CD14-positive monocyte (primary cell): ENCODE measurements at regions not wholly inside any gene's neighbourhood (a gene's known extent, or its start where the extent isn't known, plus 50 kb on each side); places are given as distances from the start of the nearest gene placed in this dataset.

ENCODE experiments used
- DNase-seq, 3 donors: peaks; one replicate each; pipeline ENCODE4 v3.0.0-alpha.2; 2011 to 2022
- H2AFZ ChIP-seq: 2 replicates; pipeline ENCODE4 v1.6.0; 2012; ENCODE audit warnings: mild to moderate bottlenecking, low read depth, low read length, inconsistent platforms; ENCODE audit not compliant: insufficient read depth, poor library complexity, severe bottlenecking
- H3K27ac ChIP-seq, 2 donors: 1 replicate in 1 of 2; 2 replicates in 1 of 2; pipeline ENCODE4 v1.5.1; 2012 to 2013; ENCODE audit warnings: low read length in 2 of 2, control low read depth in 1 of 2, inconsistent platforms in 1 of 2, low read depth in 1 of 2, mild to moderate bottlenecking in 1 of 2
- H3K27me3 ChIP-seq, 2 donors: one replicate each; pipeline versions ENCODE4 v1.6.0 to v1.6.1; 2011 to 2013; ENCODE audit warnings: low read length in 2 of 2; ENCODE audit not compliant: control insufficient read depth in 2 of 2, insufficient read depth in 2 of 2
- H3K36me3 ChIP-seq, 2 donors: replicated peaks in 1 of 2; 1 replicate in 1 of 2; 2 replicates in 1 of 2; pipeline versions ENCODE4 v1.5.1 to v1.6.1; 2012 to 2013; ENCODE audit warnings: low read length in 2 of 2, control low read depth in 1 of 2, inconsistent platforms in 1 of 2, mild to moderate bottlenecking in 1 of 2; ENCODE audit not compliant: insufficient read depth in 2 of 2, control insufficient read depth in 1 of 2
- H3K4me1 ChIP-seq, 2 donors: 1 replicate in 1 of 2; 2 replicates in 1 of 2; pipeline versions ENCODE4 v1.5.1 to v1.6.1; 2012 to 2013; ENCODE audit warnings: low read length in 2 of 2, control low read depth in 1 of 2, inconsistent platforms in 1 of 2, mild to moderate bottlenecking in 1 of 2, moderate library complexity in 1 of 2; ENCODE audit not compliant: insufficient read depth in 2 of 2, control insufficient read depth in 1 of 2
- H3K4me2 ChIP-seq: replicated peaks from 2 replicates; pipeline ENCODE3; 2012; ENCODE audit warnings: low read length, moderate library complexity, mild to moderate bottlenecking; ENCODE audit not compliant: poor library complexity, severe bottlenecking; ENCODE audit errors: extremely low read depth
- H3K4me3 ChIP-seq, 3 experiments: fragments of 200-600 bp in 1 of 3; sonication (generic) in 1 of 3; replicated peaks in 1 of 3; 1 replicate in 2 of 3; 2 replicates in 1 of 3; pipeline ENCODE4 v1.5.1; 2011 to 2013; ENCODE audit warnings: low read length in 3 of 3, mild to moderate bottlenecking in 3 of 3, control low read depth in 2 of 3, low read depth in 2 of 3, inconsistent platforms in 1 of 3, moderate library complexity in 1 of 3
- H3K79me2 ChIP-seq: 2 replicates; pipeline ENCODE4 v1.6.0; 2012; ENCODE audit warnings: mild to moderate bottlenecking, control low read depth, inconsistent platforms, low read length, moderate library complexity; ENCODE audit not compliant: insufficient read depth
- H3K9ac ChIP-seq: 2 replicates; pipeline ENCODE4 v1.6.0; 2017; ENCODE audit warnings: low read length, mild to moderate bottlenecking; ENCODE audit not compliant: insufficient read depth, poor library complexity, severe bottlenecking
- H3K9me3 ChIP-seq, 2 donors: replicated peaks in 1 of 2; 1 replicate in 1 of 2; 2 replicates in 1 of 2; pipeline versions ENCODE4 v1.5.1 to v1.6.1; 2012 to 2013; ENCODE audit warnings: low read length in 2 of 2, control low read depth in 1 of 2; ENCODE audit not compliant: control insufficient read depth in 1 of 2, insufficient read depth in 1 of 2
- H4K20me1 ChIP-seq: 2 replicates; pipeline ENCODE4 v1.6.0; 2012; ENCODE audit warnings: mild to moderate bottlenecking, low read length, control low read depth, moderate library complexity; ENCODE audit not compliant: insufficient read depth
- H3K27ac Mint-ChIP-seq, 7 donors: one replicate each; pipeline ENCODE4 v1.8.0; 2020; ENCODE audit warnings: mild to moderate bottlenecking in 7 of 7, mixed read lengths in 7 of 7, moderate library complexity in 6 of 7, inconsistent platforms in 2 of 7
- H3K27me3 Mint-ChIP-seq, 3 donors: one replicate each; pipeline ENCODE4 v1.8.0; 2021 to 2022; ENCODE audit warnings: low read depth in 3 of 3, mild to moderate bottlenecking in 3 of 3, mixed read lengths in 3 of 3, moderate library complexity in 3 of 3, inconsistent platforms in 1 of 3
- H3K36me3 Mint-ChIP-seq, 2 donors: one replicate each; pipeline ENCODE4 v1.8.0; 2020; ENCODE audit warnings: mixed read lengths in 2 of 2, inconsistent platforms in 1 of 2, mild to moderate bottlenecking in 1 of 2
- H3K4me1 Mint-ChIP-seq: one replicate; pipeline ENCODE4 v1.8.0; 2020; ENCODE audit warnings: mild to moderate bottlenecking, mixed read lengths
- H3K4me3 Mint-ChIP-seq, 2 donors: one replicate each; pipeline ENCODE4 v1.8.0; 2020; ENCODE audit warnings: mild to moderate bottlenecking in 2 of 2, mixed read lengths in 2 of 2, moderate library complexity in 1 of 2
- H3K9me3 Mint-ChIP-seq, 7 donors: one replicate each; pipeline ENCODE4 v1.8.0; 2020 to 2022; ENCODE audit warnings: mixed read lengths in 7 of 7, mild to moderate bottlenecking in 6 of 7, moderate library complexity in 6 of 7, inconsistent platforms in 2 of 7
- CTCF ChIP-seq: fragments of 200-600 bp; IDR thresholded peaks from one replicate; pipeline ENCODE4 v1.8.0; 2022; ENCODE audit warnings: antibody characterized with exemption, mild to moderate bottlenecking
- WGBS: methylation state at CpG from one replicate; pipeline ENCODE4 v1.1.5; 2013; ENCODE audit warnings: missing lambda C conversion rate; ENCODE audit not compliant: insufficient coverage; 5-methylcytosine and 5-hydroxymethylcytosine counted together
- intact Hi-C, 2 donors: fragments of 100-400 bp; cut with micrococcal nuclease; formaldehyde crosslinking; loops; one replicate each; pipeline versions ENCODE4 v1.15.0 to v1.15.1; 2023

GRCh38 chr7:22002726-22003125, 57.0 kb upstream of the CDCA7L start:
- DNase-seq, result no peak
- H4K20me1 ChIP-seq, result no peaks in the 10 kb centered on the region
- no peak overlapping the region for H3K9ac ChIP-seq
- H3K9me3 ChIP-seq, result no peaks in the 10 kb centered on the region
- TF ChIP-seq CTCF, result no peak
- no peak overlapping the region for H3K4me3 Mint-ChIP-seq
- H2AFZ ChIP-seq, result no peak overlapping the region
- H3K9me3 Mint-ChIP-seq, result no peaks in the 10 kb centered on the region
- no peak overlapping the region for H3K4me3 ChIP-seq
- no peak overlapping the region for H3K27ac ChIP-seq
- H3K36me3 Mint-ChIP-seq, result no peaks in the 10 kb centered on the region
- no peaks in the 10 kb centered on the region for H3K79me2 ChIP-seq
- H3K36me3 ChIP-seq, result no peaks in the 10 kb centered on the region
- peaks cover 0 to 2% (median 1%) of the 10 kb centered on the region in 3 donors for H3K27me3 Mint-ChIP-seq
- H3K27me3 ChIP-seq, result no peaks in the 10 kb centered on the region
- H3K4me1 ChIP-seq, result no peaks in the 10 kb centered on the region
- H3K4me1 Mint-ChIP-seq, result peaks cover 8% of the 10 kb centered on the region
- no peak overlapping the region for H3K4me2 ChIP-seq
- WGBS, result no CpG with 5 or more reads among the region's 1 CpG
- H3K27ac Mint-ChIP-seq, result no peak overlapping the region
- intact Hi-C loops, result loop anchor here in 1 of 2 donors (10.0 kb wide), 1 partner anchor 1228 kb away; no protein-coding TSS in a partner anchor

- H3K4me1 ChIP-seq, result no peaks in the 10 kb centered on the region
- intact Hi-C loops, result loop anchor here in 1 of 2 donors (10.0 kb wide), 1 partner anchor 1227 kb away; no protein-coding TSS in a partner anchor
- H3K27me3 Mint-ChIP-seq, result peaks cover 0 to 2% (median 1%) of the 10 kb centered on the region in 3 donors
- H3K4me1 Mint-ChIP-seq, result peaks cover 9% of the 10 kb centered on the region
- H2AFZ ChIP-seq, result no peak overlapping the region
- H3K27me3 ChIP-seq, result no peaks in the 10 kb centered on the region
- H3K4me2 ChIP-seq, result no peak overlapping the region
- no peaks in the 10 kb centered on the region for H3K36me3 ChIP-seq
- H3K4me3 ChIP-seq, result no peak overlapping the region
- no peak overlapping the region for H3K27ac Mint-ChIP-seq
- no peak overlapping the region for H3K27ac ChIP-seq
- H3K36me3 Mint-ChIP-seq, result no peaks in the 10 kb centered on the region
- peak; percentile 84 for TF ChIP-seq CTCF
- H3K9me3 ChIP-seq, result no peaks in the 10 kb centered on the region
- no CpG with 5 or more reads among the region's 8 CpGs for WGBS
- DNase-seq, result peak; percentile 5 to 37 (median 18)
- no peak overlapping the region for H3K4me3 Mint-ChIP-seq
- no peaks in the 10 kb centered on the region for H3K79me2 ChIP-seq
- H4K20me1 ChIP-seq, result no peaks in the 10 kb centered on the region
- no peak overlapping the region for H3K9ac ChIP-seq
- H3K9me3 Mint-ChIP-seq, result no peaks in the 10 kb centered on the region
Measured at GRCh38 chr7:22001345-22002004, 55.8 kb upstream of the CDCA7L start.
